ENCODE measurements at regions not wholly inside any gene's neighbourhood (a gene's known extent, or its start where the extent isn't known, plus 50 kb on each side); places are given as distances from the start of the nearest gene placed in this dataset.

- peak in 1 of 58 donors; percentile 7 for DNase-seq
These were observed 90.7 kb upstream of the DUSP10 start for GRCh38 chr1:221832617-221833016.

- DNase-seq = no peak
These were observed 90.3 kb upstream of the DUSP10 start for GRCh38 chr1:221832151-221832550.

- DNase-seq = no peak
These were observed 87.6 kb upstream of the DUSP10 start for GRCh38 chr1:221829327-221830015.

DNA sequence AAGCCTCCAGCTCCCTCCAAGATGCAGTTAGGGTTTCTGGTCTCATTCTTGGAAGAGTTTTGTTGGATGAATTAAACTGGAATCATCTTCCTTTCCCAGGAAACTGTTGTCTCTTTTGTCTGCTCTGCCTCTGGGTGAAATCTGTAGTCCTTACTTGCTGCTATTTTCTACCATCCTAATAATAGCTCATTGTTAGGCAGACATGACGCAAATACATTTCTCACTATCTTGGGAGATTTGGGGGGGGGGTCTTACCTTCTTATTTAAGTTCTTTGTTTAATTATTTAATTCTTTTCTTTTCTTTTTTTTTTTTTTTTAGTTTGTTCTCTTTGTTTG, 85.4 kb upstream of the DUSP10 start:
- DNase-seq = no peak

- DNase-seq = no peak
These were observed 83.0 kb upstream of the DUSP10 start for GRCh38 chr1:221824909-221825308.

DNA sequence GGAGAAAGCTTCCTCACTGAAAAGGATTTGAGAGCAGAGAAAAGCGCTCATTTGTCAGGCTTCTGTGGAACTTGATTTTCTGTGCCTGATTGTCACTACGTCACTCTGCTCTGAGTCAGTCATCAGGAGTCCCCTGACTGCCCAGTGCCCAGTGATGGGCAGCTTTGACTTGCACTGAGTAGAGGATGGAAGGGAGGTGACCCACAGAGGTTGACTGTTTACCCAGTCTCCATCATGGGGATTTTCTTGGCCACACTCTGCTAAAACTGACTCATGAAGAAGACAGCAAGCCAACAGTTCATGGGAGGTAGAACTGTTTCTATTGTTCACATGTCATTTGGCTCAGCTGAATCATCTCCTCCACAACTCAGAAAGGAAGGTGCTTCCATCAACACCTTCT, 82.1 kb upstream of the DUSP10 start:
- DNase-seq = peak in 1 of 58 donors; percentile 11

DNA sequence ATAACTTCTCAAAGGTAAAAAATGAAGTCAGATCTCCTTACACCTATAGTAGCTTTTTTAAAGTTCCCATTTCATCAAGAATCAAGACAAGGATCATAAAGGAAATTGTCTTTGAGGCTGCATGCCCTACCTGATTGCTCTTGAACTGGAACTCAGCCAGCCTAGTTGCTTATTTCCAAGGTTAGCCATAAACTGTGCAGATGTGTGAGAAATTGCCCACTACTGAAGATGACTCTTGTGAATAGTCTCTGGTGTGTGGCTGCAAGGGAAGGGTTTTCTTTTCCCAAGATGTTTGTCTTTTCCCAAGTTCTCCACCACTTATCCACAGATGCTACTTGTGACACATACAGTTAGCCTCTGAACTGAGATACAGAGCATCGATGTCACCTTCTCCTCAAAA, 81.7 kb upstream of the DUSP10 start:
- no peak for DNase-seq

- DNase-seq = no peak
These were observed 81.3 kb upstream of the DUSP10 start for GRCh38 chr1:221823149-221823548.

DNA sequence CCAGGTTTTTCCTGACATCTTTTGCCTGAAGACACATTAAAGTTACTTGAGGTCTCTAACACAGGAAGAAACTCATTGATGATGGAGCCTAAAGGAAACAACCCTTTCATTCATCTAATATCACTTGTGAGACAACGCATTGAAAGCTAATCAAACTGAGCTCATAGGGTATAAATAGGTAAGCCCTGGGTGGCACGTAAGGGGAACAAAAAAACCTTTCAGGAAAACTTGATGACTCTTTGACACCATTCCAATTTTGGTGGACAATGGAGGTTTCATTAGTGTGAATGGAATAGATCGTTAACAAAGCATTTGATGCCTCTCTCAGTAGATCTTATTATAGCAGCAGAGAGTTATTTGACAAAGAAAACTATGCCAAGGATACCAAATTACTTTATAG, 80.7 kb upstream of the DUSP10 start:
- DNase-seq = no peak

- no peak for DNase-seq
These were observed 75.0 kb upstream of the DUSP10 start for GRCh38 chr1:221816899-221817298.

DNA sequence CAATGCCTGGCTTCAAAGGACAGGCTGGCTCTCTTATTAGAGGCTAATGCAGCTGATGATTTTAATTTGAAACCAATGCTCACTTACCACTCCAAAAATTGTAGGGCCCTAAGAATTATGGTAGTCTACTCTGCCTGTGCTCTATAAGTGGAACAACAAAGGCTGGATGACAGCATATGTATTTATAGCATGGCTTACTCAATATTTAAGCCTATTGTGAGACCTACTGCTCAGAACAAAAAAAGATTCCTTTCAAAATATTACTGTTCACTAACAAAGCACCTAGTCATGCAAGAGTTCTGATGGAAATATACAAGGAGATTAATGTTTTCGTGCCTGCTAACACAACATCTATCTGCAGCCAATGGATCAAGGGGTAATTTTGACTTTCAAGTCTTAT, 73.8 kb upstream of the DUSP10 start:
- DNase-seq = no peak

DNA sequence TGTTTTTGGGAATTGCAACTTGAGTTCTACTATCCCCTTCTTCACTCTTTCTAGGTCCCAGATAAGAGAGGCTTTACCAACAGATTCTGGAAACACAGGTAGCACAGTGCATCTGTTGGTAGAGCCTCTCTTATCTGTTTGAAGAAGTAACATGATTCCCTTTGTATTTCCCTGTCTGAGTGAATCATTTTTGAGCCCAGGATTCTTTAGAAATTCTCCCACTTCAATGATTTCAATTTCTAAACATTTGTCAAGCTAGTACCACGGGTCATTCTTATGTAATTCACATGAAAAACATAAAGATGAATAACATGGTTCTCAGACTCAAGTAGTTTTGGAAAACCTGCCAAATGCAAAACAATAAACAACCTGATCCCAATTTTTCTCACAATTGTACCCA, 72.0 kb upstream of the DUSP10 start:
- no peak for DNase-seq

DNA sequence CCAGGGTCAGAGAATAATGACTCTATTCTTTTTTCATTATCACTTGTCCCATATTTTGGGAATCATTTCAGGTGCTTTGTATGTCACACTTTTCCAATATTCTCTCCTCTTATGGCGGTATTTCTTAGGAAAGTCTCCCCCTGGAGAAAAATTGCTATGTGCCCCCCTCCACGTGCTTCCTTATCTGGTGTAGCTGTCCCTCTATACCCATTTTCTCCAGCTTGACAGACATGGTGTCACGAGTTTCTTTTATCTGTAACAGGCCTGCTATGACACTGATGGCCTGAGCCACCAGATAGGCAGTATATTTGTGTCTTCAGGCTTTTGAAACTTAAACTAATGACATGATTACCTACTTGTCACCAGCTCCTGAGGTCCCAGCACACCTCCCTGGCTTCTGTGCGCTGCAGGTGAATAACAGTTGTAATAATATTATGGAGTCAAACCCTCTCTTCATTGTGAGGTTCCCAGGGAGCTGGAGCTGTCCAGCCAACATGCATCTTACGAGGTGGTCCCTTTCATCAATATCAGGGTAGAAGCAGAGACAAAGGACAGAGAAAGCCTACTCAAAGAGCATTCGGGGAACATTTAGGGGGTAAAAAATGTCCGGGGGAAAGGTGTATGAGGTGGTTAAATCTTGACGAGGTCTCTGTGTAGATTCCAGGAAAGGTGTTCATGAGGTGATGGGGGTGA, 71.2 kb upstream of the DUSP10 start:
- no peak for DNase-seq

GRCh38 chr1:221812088-221812752, 70.3 kb upstream of the DUSP10 start:
- no peak for DNase-seq

DNA sequence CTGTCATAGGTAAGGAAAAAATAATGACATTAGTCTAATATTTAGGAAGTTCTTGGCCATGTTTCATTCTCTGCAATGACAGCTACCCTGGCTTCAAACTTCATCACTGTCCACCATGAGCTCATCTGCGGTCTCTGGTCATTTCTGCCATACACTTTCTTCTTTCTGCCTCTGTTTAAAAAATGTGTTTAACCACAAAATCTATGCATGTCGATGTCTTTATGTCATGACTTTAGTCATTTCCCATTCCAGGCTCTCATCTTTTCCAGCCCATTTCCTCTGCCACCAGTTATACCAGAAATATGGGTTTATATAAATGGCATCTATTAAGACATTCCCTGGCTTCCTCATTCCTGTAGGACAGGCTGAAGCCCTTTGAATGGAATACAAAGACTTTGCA, 68.5 kb upstream of the DUSP10 start:
- DNase-seq = no peak

DNA sequence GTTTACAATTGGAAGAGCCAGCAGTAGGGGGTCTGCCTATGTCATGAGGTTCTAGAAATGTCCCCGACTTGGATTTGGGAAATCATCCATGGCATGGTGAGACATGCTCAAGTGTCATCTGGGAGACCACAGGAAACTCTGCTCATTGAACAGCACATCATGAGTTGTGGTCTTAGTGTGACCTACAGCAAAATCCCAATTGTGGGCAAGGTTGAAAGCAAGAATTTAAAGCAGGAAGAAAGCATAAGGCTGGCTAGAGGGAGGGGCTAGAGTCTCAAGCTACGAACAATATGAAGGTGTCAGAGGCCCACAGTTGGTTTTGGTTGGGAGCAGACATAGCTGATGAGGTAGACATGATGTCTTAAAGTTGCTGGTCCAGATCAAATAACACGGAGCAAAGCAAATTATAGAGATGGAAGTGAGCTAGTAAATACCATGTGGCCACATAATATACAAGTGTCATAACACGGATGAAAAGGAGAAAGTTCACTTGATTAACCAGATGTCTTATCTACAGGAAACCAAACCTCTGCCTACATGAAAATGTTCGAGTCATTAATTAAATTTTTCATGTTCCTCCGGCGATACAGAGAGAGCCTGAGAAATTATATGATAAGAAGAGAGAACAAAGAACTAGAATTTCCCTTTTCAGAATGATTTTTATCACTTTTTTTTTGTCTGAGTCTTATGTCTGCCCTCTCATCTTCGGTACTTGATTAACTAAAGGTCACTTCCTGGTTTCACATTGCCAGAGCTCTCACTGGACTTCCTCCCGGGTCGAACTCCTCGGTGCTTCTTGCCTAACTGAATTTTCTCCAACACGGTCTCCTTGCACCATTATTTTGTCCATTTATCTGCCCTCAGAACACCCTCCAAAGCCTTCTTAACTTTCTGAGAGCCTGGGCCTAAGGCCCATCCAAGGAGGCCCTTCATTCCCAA, 67.5 kb upstream of the DUSP10 start:
- no peak for DNase-seq

- DNase-seq = peak in 1 of 58 donors; percentile 13
These were observed 65.1 kb upstream of the DUSP10 start for GRCh38 chr1:221806984-221807383.

DNA sequence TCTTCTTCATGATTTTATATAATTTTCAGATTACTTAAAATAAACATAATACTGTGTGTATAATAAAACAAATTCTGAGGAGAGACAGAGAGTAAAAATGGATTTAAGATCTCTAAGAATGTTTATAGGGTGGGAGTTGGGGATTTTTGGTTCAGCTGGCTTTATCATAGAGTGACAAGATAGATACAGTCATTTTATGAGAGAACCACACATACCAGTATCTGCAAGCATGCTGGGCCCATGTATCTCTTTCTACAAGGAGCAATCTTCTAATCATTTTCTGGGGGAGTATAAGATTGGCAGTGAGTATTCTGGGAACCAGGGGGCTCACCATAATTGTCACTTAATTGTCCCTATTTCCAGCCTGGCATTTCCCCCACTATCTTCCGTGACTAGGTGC, 64.3 kb upstream of the DUSP10 start:
- DNase-seq = no peak

- no peak for DNase-seq
These were observed 63.2 kb upstream of the DUSP10 start for GRCh38 chr1:221805121-221805520.

DNA sequence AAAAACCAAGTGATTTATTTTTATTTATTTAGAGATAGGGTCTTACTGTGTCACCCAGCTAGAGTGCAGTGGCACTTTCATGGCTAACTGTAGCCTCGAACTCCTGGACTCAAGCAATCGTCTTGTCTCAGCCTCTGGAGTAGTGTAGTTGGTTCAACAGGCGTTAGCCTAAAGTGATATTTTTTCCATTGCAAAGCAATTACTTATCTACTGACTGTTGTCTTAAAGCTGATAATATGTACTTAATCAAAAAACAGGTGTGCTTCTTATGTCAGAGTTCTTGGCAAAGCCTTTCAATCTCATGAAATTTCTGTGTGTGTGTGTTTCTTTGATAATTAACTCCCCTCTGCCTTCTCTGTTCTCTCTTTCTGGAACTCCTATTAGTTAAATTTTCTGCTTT, 62.4 kb upstream of the DUSP10 start:
- no peak for DNase-seq

DNA sequence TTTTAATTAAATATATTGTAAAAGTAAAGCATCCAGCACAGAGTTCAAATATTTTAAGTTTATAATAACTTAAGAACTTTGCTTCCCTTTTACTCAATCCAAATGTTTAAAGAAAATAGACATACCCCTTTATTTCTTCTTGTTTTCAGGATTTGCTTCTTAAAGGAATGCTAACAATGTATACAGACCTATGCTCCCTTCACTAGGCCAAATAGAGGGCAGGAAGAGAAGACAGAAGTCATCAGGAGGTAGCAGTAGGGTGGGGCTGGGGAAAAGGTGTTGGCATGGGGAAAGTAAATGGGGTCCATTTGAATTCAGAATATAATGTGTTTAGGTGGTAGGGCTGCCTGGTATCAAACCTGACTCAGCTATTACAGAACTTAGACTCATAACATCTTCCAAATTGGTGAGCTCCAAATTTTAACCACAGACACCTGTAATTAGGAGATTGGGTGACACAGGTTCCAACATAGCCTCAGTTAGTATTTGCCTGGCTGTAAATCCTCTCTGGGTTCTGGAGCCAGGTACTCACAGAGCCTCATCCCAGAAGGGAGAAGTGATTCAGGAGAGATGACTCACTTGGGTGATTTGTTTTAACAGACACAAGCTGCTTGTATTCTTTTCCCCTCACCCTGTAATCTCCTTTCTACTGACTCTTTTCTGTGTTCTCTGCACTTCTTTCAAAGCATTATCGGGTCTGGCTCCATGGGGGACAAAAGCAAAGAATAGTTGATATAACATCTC, 60.1 kb upstream of the DUSP10 start:
- DNase-seq = no peak
